ENCODE measurements at regions not wholly inside any gene's neighbourhood (a gene's known extent, or its start where the extent isn't known, plus 50 kb on each side); places are given as distances from the start of the nearest gene placed in this dataset.

DNA sequence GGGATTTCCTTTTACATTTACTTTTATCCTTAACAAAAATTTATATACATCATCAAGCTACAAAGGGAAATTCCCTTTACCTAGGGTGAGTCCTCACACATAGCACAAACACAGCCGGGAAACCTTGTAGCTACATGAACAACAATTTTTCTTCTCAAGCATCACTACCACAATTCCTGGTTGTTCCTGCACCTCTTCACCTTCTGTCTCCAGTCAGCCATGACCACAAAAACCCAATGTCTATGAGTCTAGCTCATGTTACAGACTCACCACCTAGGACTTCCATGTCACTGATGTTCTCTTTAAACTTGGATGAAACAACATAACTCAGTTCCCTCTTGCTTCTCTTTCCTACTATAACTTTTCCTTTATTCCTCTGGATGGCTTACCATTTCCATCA lies 460.4 kb downstream of the MBD2 start (continued):
- no peak for TF ChIP-seq HNRNPUL1 (IDR thresholded peaks at IDR 0.05; ENCODE audit: low read depth, low read length)
- TF ChIP-seq SNAPC2 (CRISPR knock-in tag; IDR thresholded peaks at IDR 0.05): no peak

DNA sequence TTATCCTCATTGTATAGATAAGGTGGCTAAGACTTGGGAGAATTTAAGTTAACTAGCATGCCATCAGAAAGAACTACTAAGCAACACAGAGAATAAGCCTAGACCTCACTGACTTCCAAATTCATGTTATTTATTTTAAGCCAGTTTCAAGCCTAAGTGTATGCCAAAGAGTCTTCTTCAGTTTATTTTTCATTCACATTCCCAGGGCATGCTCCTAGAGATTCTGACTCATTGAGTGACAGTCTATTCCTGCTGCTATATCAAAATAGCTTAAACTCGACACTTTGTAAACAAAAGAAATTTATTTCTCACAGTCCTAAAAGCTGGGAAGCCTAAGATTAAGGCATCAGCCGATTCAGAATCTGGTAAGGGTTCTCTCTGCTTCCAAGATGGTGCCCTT lies 467.1 kb downstream of the MBD2 start:
- no peaks in the 10 kb centered on the region for H3K36me3 ChIP-seq (replicated peaks in 1 of 2; ENCODE audit: control insufficient read depth in 1 of 2, insufficient read depth in 2 of 2, low read length in 2 of 2)
- ChIA-PET CTCF (ENCODE audit: low intra/inter-chr PET ratio, low total read pairs) (no interaction called here), POLR2A (no interaction called here)
- in situ Hi-C loops (cut with HindIII; ENCODE audit: extremely low pct_ligation_motif_present, low pct_unique_long_range_greater_than_20kb) (no loop called here), intact Hi-C loops (cut with micrococcal nuclease; ENCODE audit: unreplicated experiment) (no loop called here)
- 0% methylated on average over 2 of the region's 2 CpGs for WGBS (ENCODE audit: low lambda C conversion rate)
- ATAC-seq: no peak
- no peaks in the 10 kb centered on the region for H3K79me2 ChIP-seq (ENCODE audit: insufficient read depth, low read length)
- no peaks in the 10 kb centered on the region for H3K27me3 ChIP-seq (ENCODE audit: control insufficient read depth in 1 of 2, insufficient read depth in 2 of 2, low read length in 2 of 2)
- DNase-seq (ENCODE audit: low spot score): no peak
- no peak overlapping the region for H3K4me3 ChIP-seq (replicated peaks in 1 of 3; ENCODE audit: insufficient read depth in 1 of 3, low read depth in 2 of 3, low read length in 3 of 3)
- no peak overlapping the region for H3K27ac ChIP-seq (ENCODE audit: extremely low read length, insufficient read depth, low read length)
- no peaks in the 10 kb centered on the region for H3K9me3 ChIP-seq (ENCODE audit: low read length)
- no TSS peak for BruUV-seq (replicated peaks)
- H3K4me2 ChIP-seq (ENCODE audit: low read depth, low read length): no peak overlapping the region
- H2AFZ ChIP-seq (ENCODE audit: low read length): no peak overlapping the region
- FAIRE-seq: no peak
- no peaks in the 10 kb centered on the region for H3K4me1 ChIP-seq (ENCODE audit: insufficient read depth, low read length)
- H3K9ac ChIP-seq (ENCODE audit: insufficient read depth, low read depth, low read length): no peak overlapping the region
- H4K20me1 ChIP-seq (ENCODE audit: insufficient read depth, low read length): no peaks in the 10 kb centered on the region
- TF ChIP-seq KLF11 (CRISPR knock-in tag; IDR thresholded peaks at IDR 0.05): no peak
- no peak for TF ChIP-seq ZBTB7B (CRISPR knock-in tag; IDR thresholded peaks at IDR 0.05)
- no peak for TF ChIP-seq KDM1A (CRISPR knock-in tag; IDR thresholded peaks at IDR 0.05)
- no peak for TF ChIP-seq GFI1 (CRISPR knock-in tag; IDR thresholded peaks at IDR 0.05; ENCODE audit: borderline replicate concordance)
- TF ChIP-seq THAP11 (CRISPR knock-in tag; IDR thresholded peaks at IDR 0.05): no peak
- no peak for TF ChIP-seq ZNF674 (CRISPR knock-in tag; IDR thresholded peaks at IDR 0.05; ENCODE audit: low read depth)
- no peak for TF ChIP-seq ZBTB21 (CRISPR knock-in tag; IDR thresholded peaks at IDR 0.05)
- TF ChIP-seq, protein P1, sequence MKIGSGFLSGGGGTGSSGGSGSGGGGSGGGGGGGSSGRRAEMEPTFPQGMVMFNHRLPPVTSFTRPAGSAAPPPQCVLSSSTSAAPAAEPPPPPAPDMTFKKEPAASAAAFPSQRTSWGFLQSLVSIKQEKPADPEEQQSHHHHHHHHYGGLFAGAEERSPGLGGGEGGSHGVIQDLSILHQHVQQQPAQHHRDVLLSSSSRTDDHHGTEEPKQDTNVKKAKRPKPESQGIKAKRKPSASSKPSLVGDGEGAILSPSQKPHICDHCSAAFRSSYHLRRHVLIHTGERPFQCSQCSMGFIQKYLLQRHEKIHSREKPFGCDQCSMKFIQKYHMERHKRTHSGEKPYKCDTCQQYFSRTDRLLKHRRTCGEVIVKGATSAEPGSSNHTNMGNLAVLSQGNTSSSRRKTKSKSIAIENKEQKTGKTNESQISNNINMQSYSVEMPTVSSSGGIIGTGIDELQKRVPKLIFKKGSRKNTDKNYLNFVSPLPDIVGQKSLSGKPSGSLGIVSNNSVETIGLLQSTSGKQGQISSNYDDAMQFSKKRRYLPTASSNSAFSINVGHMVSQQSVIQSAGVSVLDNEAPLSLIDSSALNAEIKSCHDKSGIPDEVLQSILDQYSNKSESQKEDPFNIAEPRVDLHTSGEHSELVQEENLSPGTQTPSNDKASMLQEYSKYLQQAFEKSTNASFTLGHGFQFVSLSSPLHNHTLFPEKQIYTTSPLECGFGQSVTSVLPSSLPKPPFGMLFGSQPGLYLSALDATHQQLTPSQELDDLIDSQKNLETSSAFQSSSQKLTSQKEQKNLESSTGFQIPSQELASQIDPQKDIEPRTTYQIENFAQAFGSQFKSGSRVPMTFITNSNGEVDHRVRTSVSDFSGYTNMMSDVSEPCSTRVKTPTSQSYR (CRISPR knock-in tag; IDR thresholded peaks at IDR 0.05; ENCODE audit: borderline replicate concordance): no peak
- TF ChIP-seq SNRNP70 (IDR thresholded peaks at IDR 0.05; ENCODE audit: low read depth, low read length): no peak
- TF ChIP-seq ZNF232 (CRISPR knock-in tag; IDR thresholded peaks at IDR 0.05; ENCODE audit: borderline replicate concordance): no peak
- no peak for TF ChIP-seq ZNF230 (CRISPR knock-in tag; IDR thresholded peaks at IDR 0.05)
- TF ChIP-seq, protein P2, sequence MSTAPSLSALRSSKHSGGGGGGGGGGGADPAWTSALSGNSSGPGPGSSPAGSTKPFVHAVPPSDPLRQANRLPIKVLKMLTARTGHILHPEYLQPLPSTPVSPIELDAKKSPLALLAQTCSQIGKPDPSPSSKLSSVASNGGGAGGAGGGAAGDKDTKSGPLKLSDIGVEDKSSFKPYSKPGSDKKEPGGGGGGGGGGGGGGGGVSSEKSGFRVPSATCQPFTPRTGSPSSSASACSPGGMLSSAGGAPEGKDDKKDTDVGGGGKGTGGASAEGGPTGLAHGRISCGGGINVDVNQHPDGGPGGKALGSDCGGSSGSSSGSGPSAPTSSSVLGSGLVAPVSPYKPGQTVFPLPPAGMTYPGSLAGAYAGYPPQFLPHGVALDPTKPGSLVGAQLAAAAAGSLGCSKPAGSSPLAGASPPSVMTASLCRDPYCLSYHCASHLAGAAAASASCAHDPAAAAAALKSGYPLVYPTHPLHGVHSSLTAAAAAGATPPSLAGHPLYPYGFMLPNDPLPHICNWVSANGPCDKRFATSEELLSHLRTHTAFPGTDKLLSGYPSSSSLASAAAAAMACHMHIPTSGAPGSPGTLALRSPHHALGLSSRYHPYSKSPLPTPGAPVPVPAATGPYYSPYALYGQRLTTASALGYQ (CRISPR knock-in tag; IDR thresholded peaks at IDR 0.05): no peak

All from HepG2 (cell line).